Loucy (cell line): ENCODE measurements at regions not wholly inside any gene's neighbourhood (a gene's known extent, or its start where the extent isn't known, plus 50 kb on each side); places are given as distances from the start of the nearest gene placed in this dataset.

Experiments
- H2AFZ ChIP-seq: fragments of 200-600 bp; sonication (generic); 2 replicates; pipeline ENCODE4 v1.6.0; 2016; ENCODE audit warnings: antibody characterized with exemption, mild to moderate bottlenecking, low read length, moderate library complexity
- H3F3A ChIP-seq: fragments of 200-600 bp; 2 replicates; pipeline ENCODE4 v1.6.0; 2016; ENCODE audit warnings: antibody characterized with exemption, low read depth, mild to moderate bottlenecking
- H3K27me3 ChIP-seq: fragments of 200-600 bp; sonication (generic); 2 replicates; pipeline ENCODE4 v1.6.1; 2014; ENCODE audit warnings: low read length, mild to moderate bottlenecking; ENCODE audit not compliant: insufficient read depth, poor library complexity, severe bottlenecking
- H3K36me3 ChIP-seq: fragments of 200-600 bp; sonication (generic); 2 replicates; pipeline ENCODE4 v1.6.1; 2016; ENCODE audit warnings: low read length; ENCODE audit not compliant: insufficient read depth
- H3K4me1 ChIP-seq: fragments of 200-600 bp; sonication (generic); 2 replicates; pipeline ENCODE4 v1.5.1; 2014; ENCODE audit warnings: low read length, mild to moderate bottlenecking; ENCODE audit not compliant: insufficient read depth, poor library complexity, severe bottlenecking
- H3K4me2 ChIP-seq: fragments of 200-600 bp; sonication (generic); 2 replicates; pipeline ENCODE4 v1.6.0; 2014; ENCODE audit warnings: antibody characterized with exemption, low read length, low read depth, mild to moderate bottlenecking; ENCODE audit not compliant: poor library complexity, severe bottlenecking
- H3K4me3 ChIP-seq: fragments of 200-600 bp; sonication (generic); 2 replicates; pipeline ENCODE4 v1.5.1; 2014; ENCODE audit warnings: low read length, mild to moderate bottlenecking, mixed read lengths; ENCODE audit not compliant: poor library complexity, severe bottlenecking
- H3K79me2 ChIP-seq: fragments of 200-600 bp; sonication (generic); 2 replicates; pipeline ENCODE4 v1.6.1; 2014; ENCODE audit warnings: low read length; ENCODE audit not compliant: insufficient read depth
- H3K9ac ChIP-seq: fragments of 200-600 bp; sonication (generic); 2 replicates; pipeline ENCODE4 v1.6.0; 2014; ENCODE audit warnings: mild to moderate bottlenecking, low read depth, low read length, moderate library complexity; ENCODE audit not compliant: poor library complexity, severe bottlenecking
- H3K9me2 ChIP-seq: fragments of 200-600 bp; sonication (generic); replicated peaks from 2 replicates; pipeline ENCODE4 v1.6.1; 2016; ENCODE audit warnings: low read depth, low read length, mixed read lengths
- H3K9me3 ChIP-seq: fragments of 200-600 bp; sonication (generic); 2 replicates; pipeline ENCODE4 v1.6.1; 2014; ENCODE audit warnings: mild to moderate bottlenecking, antibody characterized with exemption, low read length, low read depth; ENCODE audit not compliant: insufficient read depth
- H4K20me1 ChIP-seq: fragments of 200-600 bp; sonication (generic); 2 replicates; pipeline ENCODE4 v1.6.0; 2014; ENCODE audit warnings: antibody characterized with exemption, low read length, mild to moderate bottlenecking; ENCODE audit not compliant: insufficient read depth, poor library complexity, severe bottlenecking
- EZH2phosphoT487 ChIP-seq: fragments of 200-600 bp; IDR thresholded peaks from 2 replicates; pipeline ENCODE4 v1.6.1; 2018; ENCODE audit warnings: antibody characterized with exemption, mild to moderate bottlenecking, moderate library complexity, borderline replicate concordance
- TF ChIP-seq, protein P1 (sequence below): fragments of 200-600 bp; sonication (generic); conservative IDR thresholded peaks from 2 replicates; pipeline ENCODE4 v1.5.1; 2014; ENCODE audit warnings: mild to moderate bottlenecking, antibody characterized with exemption, low read length

DNA sequence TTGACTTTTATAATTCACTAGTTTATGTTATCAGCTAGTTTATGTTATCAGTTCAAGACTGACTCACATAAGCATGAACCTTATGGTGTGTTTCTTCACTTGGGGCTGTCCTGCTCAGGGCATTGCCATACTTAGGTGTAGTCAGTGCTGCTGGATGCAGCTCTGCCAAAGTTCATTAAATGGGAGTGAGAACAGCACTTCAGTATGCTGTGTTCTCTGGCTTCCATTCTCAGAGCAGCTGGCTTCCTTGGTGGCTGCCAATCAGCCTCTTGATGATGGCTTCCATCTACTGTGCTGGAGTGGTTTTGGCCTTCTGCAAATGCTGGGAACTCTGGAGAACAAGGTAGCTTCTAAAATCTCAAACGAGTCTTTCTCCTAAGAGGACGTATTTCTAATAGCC is 170.7 kb downstream of the TDRD15 start:
- H3K9me2 ChIP-seq: no peaks in the 10 kb centered on the region
- H3F3A ChIP-seq: no peaks in the 10 kb centered on the region
- H3K4me3 ChIP-seq: no peak overlapping the region
- no peak overlapping the region for H2AFZ ChIP-seq
- H3K9me3 ChIP-seq: no peaks in the 10 kb centered on the region
- H3K36me3 ChIP-seq: no peaks in the 10 kb centered on the region
- TF ChIP-seq, protein P1, sequence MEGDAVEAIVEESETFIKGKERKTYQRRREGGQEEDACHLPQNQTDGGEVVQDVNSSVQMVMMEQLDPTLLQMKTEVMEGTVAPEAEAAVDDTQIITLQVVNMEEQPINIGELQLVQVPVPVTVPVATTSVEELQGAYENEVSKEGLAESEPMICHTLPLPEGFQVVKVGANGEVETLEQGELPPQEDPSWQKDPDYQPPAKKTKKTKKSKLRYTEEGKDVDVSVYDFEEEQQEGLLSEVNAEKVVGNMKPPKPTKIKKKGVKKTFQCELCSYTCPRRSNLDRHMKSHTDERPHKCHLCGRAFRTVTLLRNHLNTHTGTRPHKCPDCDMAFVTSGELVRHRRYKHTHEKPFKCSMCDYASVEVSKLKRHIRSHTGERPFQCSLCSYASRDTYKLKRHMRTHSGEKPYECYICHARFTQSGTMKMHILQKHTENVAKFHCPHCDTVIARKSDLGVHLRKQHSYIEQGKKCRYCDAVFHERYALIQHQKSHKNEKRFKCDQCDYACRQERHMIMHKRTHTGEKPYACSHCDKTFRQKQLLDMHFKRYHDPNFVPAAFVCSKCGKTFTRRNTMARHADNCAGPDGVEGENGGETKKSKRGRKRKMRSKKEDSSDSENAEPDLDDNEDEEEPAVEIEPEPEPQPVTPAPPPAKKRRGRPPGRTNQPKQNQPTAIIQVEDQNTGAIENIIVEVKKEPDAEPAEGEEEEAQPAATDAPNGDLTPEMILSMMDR: no peak
- no peak for TF ChIP-seq EZH2phosphoT487
- H3K79me2 ChIP-seq: no peaks in the 10 kb centered on the region
- no peaks in the 10 kb centered on the region for H4K20me1 ChIP-seq
- no peaks in the 10 kb centered on the region for H3K27me3 ChIP-seq
- H3K9ac ChIP-seq: no peak overlapping the region
- H3K4me2 ChIP-seq: no peak overlapping the region
- no peaks in the 10 kb centered on the region for H3K4me1 ChIP-seq

DNA sequence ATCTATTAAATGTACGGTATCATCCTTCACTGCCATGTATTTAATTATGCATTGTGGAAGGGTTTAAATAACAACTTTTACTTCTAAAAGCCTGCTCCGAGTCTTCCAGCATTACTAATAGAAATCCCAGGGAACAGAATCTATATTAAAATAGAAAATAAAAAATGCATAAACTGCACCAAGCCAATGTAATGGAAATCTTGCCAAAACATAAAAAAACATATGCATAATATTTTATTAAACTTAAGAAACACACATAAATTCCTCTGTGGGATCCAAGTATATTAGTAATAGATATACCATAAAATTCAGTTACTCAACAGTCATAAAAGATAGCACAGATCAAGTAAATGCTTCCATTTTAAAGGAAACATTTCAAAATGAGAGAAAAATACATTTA is 175.6 kb downstream of the TDRD15 start:
- H3K36me3 ChIP-seq: no peaks in the 10 kb centered on the region
- H3K4me3 ChIP-seq: no peak overlapping the region
- no peaks in the 10 kb centered on the region for H3K9me3 ChIP-seq

DNA sequence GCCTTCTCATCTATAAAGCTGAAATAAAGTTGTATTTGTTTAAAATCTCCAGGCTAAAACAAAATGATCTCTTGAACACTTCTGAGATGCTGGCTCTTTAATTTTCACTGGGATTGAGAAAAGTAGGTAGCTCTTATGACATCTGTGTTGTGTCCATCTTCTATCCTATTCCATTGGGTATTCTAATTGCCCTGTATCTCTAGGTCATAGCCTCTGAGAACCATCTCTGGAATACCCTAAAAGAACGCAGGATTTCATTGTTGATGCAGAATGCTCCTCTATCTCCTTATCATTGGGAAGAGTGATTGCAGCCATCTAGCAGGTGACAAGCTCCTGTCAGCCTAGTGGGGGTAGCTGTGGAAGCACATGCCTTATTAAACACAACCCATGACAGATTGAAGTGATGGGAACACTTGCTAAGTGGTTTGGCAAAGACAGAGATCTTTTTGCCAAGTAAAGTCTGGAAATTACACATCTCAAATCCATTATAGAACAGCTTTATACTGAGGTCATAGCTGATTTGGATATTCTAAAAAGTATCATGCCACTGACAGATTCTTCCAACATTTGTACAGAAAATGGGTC is 178.2 kb downstream of the TDRD15 start:
- Histone ChIP-seq H3K9me2 (no peaks in the 10 kb centered on the region), H3K27me3 (no peaks in the 10 kb centered on the region), H3K4me1 (no peaks in the 10 kb centered on the region), H4K20me1 (no peaks in the 10 kb centered on the region), H3F3A (no peaks in the 10 kb centered on the region), H3K79me2 (no peaks in the 10 kb centered on the region), H3K4me2 (no peak overlapping the region), H3K9ac (no peak overlapping the region), H3K9me3 (no peaks in the 10 kb centered on the region), H2AFZ (no peak overlapping the region), H3K36me3 (no peaks in the 10 kb centered on the region), H3K4me3 (no peak overlapping the region)
- TF ChIP-seq, protein P1: no peak
- no peak for TF ChIP-seq EZH2phosphoT487

More for the DNA sequence above, 175.6 kb downstream of the TDRD15 start:
- H4K20me1 ChIP-seq: no peaks in the 10 kb centered on the region
- H3K9ac ChIP-seq: no peak overlapping the region
- H3K4me2 ChIP-seq: no peak overlapping the region
- no peaks in the 10 kb centered on the region for H3K27me3 ChIP-seq
- TF ChIP-seq, protein P1: no peak
- no peak for TF ChIP-seq EZH2phosphoT487
- no peaks in the 10 kb centered on the region for H3K4me1 ChIP-seq
- H3F3A ChIP-seq: no peaks in the 10 kb centered on the region
- H2AFZ ChIP-seq: no peak overlapping the region
- no peaks in the 10 kb centered on the region for H3K79me2 ChIP-seq
- H3K9me2 ChIP-seq: no peaks in the 10 kb centered on the region
